ELR (cell line): ENCODE measurements at regions not wholly inside any gene's neighbourhood (a gene's known extent, or its start where the extent isn't known, plus 50 kb on each side); places are given as distances from the start of the nearest gene placed in this dataset.

Experiments
- DNase-seq: peaks from one replicate; pipeline ENCODE4 v3.0.0-alpha.2; 2015; ENCODE audit warnings: low read depth

DNA sequence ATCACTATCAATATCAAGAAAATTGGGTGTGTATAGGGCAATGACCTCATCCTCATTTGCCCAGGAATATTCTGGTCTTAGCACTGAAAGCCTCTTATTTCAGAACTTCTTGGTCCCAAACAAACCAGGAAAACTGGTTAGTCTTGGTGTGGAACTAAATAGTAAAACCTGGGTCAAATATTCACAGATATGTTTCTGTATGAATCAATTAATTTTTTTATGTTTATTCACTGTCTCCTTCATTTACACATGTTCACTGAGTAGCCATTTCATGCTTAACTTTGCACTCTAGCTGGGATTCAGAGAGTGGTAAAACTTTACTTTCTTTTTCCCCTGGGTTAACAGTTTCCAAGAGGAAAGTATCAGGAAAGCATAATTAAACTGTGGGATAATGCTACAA is 113.7 kb upstream of the PAPPA start:
- DNase-seq: no peak

DNA sequence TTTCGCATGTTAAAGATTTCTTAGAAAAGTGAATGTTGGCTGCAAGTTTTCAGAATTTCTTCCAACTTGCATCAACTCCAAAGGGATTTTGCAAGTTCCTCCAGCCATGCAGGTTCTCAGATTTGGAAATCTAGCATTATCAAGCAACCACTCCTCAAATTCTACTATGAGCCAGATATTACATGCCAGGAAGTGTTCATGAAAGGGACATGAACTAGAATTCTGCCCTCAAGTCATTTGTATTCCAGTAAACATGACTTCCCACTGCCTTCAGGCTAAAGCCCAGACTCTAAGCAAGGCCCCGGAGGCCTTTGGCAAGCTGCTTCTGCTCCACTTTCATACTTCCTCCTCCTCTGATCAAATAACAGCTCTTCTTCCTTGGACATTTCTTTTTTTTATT is 111.3 kb upstream of the PAPPA start:
- no peak for DNase-seq

- DNase-seq: no peak
These were observed 108.5 kb upstream of the PAPPA start for GRCh38 chr9:116045083-116045482.

DNA sequence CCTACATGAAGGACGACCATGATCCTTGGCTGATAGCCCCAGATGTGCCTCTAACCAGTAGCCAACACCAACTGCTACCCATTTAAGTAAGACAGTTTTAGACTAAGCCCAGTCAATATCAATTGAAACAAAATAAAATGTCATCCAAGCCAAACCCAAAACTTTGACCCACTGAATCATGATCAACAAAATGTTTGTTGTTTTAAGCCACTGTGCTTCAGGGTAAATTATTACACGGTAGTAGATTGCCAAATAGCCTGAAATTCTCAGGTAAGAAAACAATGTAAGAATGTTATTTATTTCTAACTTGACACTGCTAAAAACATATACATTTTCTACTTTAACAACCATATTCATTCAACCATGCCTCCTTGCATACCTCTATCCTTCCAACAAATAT is 105.5 kb upstream of the PAPPA start:
- no peak for DNase-seq

DNA sequence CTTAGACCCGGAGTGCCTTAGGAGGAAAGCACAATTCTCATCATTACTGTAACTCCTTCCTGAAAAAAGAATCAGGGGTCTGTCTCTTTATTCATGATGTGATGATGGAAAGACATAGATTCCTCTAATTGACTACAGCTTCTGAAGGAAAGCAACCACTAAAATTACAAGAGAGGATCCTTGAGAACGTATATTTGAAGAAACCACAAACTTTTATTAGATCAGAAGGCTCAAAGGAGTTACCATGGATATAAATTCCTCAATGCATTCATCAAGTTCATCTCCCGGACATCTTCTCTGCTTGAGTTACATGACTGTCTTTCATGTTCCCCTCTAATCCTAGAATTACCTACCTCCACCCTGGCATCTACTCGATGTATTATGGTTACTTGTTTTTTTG is 104.1 kb upstream of the PAPPA start:
- no peak for DNase-seq

DNA sequence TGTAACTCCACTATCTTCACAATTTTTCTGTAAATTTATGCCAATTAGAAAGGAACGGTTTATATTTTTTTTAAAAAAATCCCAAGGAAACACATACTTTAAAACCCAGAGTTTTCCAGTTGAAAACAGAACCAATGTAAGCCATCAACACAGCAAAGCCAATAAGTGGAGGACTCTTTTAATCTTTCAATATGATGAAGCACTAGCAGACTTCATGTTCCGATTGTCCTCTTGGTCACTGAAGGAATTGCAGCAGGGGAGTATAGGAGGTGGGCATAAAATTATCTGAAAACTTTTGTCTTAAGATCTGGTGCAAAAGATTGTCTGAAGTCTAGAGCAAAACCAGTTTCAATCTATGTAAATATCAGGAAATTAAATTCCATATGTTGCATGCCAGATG is 102.1 kb upstream of the PAPPA start:
- DNase-seq: no peak

- peak; percentile 30 for DNase-seq
These were observed 98.1 kb upstream of the PAPPA start for GRCh38 chr9:116055536-116055935.

- DNase-seq: no peak
These were observed 96.2 kb upstream of the PAPPA start for GRCh38 chr9:116057371-116057770.

- peak; percentile 7 for DNase-seq
These were observed 95.2 kb upstream of the PAPPA start for GRCh38 chr9:116058421-116058820.

DNA sequence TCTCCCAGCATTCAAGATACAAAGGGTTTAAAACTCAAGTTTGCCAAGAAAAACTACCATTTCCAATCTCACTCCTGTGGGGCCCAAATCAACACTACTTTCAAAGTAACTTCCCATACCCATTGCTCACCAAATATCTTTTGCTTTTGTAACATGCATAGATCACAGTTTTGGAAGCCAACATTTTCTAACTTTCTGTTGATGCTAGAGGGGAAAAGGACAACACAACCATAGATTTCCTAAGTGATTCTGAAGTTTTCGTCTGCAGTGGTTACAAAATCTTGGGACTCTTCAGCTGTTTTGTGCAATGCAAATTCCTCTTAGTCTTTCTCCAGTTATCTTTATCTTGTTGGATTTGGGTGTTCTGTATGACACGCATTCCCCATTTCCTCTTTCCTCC is 94.1 kb upstream of the PAPPA start:
- no peak for DNase-seq

DNA sequence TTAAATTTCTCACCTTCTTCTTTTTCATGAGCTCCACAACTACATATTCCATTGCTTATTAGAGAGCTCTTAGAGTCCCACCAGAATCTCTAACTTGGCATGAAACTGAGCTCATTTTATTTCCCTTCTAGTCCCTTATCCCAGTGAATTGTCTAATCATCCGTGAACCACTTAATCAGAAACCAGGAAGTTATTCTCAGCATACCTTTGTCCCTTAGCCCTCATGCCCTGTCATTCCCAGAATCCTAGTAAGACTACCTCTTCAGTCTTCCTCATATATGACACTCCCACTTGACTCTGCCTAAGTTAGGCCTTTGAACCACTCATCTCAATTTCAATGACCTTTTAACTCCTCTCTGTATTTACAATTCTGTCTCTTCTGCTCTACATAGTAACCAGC is 93.0 kb upstream of the PAPPA start:
- DNase-seq: no peak

- no peak for DNase-seq
These were observed 91.9 kb upstream of the PAPPA start for GRCh38 chr9:116061546-116062205.

- no peak for DNase-seq
These were observed 91.4 kb upstream of the PAPPA start for GRCh38 chr9:116062206-116062550.

GRCh38 chr9:116064970-116065369 is 88.6 kb upstream of the PAPPA start:
- DNase-seq: no peak

DNA sequence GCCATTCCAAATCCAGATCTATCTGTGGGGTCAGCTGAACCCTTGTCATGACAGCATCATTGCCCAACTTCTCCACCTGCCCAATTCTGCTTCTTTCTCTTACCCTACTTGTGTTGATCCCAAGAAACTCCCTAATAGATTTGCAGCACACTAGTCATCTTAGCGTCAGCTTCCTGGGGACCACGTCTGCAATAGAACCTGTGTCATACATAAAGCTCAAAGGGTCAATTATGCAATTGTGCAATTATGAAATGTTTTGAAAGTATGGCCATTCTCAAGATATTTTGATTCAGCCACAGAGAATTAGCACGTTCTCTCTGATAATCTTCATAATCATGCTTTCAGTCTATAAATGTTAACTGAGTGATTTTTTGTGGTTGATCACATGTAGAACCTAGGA is 87.4 kb upstream of the PAPPA start:
- DNase-seq: peak; percentile 10

DNA sequence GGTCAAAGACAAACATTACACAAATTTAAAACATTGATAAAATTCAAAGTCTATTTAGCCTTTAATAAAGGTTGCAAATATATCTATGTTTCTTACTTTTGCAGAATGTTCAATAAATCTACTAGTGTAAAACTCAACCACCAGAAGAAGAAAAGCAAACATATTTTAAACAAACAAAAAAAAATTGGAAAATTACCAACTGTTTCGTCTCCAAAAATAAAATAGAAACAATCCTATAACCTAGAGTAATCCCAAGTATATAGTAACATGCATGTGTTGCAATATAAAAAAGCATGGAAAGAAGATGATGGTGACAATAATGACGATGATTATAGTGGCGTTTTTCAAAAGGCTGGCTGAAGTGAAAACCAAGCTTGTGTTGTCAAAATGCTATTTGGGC is 86.0 kb upstream of the PAPPA start:
- DNase-seq: no peak

DNA sequence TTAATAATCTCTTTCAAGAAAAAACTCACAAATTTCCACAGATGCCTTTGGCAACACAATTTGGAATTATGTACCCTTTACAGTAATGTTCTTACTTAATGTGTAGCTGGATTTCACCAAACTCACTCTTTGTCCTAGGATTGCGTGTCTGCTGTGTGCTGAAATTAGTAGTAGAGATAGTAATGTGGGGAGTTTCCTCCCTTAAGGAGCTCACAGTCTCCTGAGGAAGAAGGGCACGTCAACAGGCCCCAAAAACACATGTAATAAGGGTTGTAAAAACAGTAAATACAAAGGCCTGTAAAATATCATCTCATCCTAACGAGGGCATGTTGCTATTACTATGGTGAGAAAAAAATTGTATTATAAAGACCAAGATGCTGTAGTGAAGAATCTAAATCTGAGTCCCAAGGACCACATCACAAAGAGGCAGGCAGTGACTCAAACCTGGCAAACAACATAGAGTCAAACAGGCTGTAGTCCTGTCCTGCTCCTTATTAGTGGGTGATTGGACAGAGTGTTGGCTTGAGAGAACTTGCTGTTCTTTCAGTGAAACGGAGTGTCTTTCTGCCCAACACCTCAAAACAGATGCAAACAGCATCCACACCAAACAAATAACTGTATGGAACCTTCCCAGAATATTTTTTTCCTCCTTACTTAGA is 83.2 kb upstream of the PAPPA start:
- no peak for DNase-seq

GRCh38 chr9:116072046-116072445 is 81.5 kb upstream of the PAPPA start:
- DNase-seq: no peak

GRCh38 chr9:116073826-116074225 is 79.8 kb upstream of the PAPPA start:
- peak; percentile 47 for DNase-seq

DNA sequence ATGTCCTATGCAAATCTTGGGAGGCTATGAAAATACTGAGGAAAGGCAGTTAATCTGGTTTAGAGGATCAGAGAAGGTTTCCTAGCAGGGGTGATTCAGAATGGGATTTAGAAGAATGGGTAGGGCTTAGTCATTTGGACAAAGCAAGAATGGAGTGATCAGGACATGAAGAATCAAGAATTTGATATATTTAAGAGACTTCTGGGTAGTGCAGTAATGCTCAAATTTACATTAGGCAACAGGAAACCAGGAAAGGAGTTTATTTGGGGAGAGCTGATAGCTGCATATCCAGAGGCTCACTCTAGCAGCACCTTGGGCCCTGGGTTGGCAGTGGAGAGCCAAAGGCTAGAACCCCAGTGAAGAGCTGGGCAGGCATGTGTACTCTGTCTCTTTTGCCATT is 78.9 kb upstream of the PAPPA start:
- DNase-seq: peak; percentile 55

DNA sequence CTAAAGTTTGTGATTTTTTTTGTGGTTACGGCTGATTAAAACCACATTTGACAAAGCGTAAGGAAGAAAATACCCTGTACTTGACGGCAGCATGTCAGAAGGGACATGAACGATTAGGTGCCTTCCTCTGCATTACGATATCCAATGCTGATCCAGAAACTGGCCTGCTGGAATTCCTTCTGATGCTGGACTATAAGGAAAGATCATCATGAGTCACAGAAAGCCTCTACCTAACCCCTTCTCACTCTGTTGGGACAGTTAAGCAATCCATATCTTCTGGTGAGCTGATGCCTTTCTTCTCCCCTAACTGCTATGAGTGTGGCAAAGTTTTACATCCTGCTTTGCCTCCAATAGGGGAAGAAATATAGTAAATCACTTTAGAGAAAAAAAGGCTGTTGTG is 78.4 kb upstream of the PAPPA start:
- DNase-seq: peak; percentile 73

- no peak for DNase-seq
These were observed 75.0 kb upstream of the PAPPA start for GRCh38 chr9:116078640-116079039.

DNA sequence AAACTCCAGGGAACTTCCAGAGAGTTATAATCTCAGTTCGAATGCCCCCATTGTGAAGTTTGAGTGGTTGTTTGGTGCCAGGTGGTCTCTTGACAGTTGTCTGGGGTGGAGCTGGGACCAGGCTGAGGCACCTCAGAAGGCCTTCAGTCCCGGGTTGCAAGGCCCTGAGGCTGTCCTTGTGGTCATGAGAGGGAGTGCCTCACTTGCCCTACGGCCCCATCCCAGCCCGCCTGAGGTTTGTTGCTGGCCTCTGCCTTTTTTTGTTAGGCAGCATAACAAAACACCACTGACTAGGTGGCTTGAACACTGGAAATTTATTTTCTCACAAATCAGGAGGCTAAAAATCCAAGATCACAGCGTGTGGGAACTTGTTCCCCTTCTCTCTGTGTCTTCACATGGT is 73.0 kb upstream of the PAPPA start:
- DNase-seq: no peak

- DNase-seq: no peak
These were observed 72.0 kb upstream of the PAPPA start for GRCh38 chr9:116081435-116082115.
